Neural cell (in vitro differentiated cells): ENCODE measurements at regions not wholly inside any gene's neighbourhood (a gene's known extent, or its start where the extent isn't known, plus 50 kb on each side); places are given as distances from the start of the nearest gene placed in this dataset.

Experiments used
- H2AFZ ChIP-seq: fragments of 200-600, 300-800 bp; sonication (generic), shearing (Covaris generic); 2 replicates; pipeline ENCODE4 v1.6.0; 2014; ENCODE audit warnings: low read depth, mild to moderate bottlenecking, antibody characterized with exemption, low read length, moderate library complexity
- H3F3A ChIP-seq: fragments of 200-600 bp; shearing (Covaris generic); 2 replicates; pipeline ENCODE4 v1.6.1; 2016; ENCODE audit warnings: mild to moderate bottlenecking, moderate library complexity, mixed read lengths, antibody characterized with exemption, low read length; ENCODE audit not compliant: insufficient read depth, poor library complexity, severe bottlenecking
- H3K27ac ChIP-seq: fragments of 200-600, 300-800 bp; sonication (generic), shearing (Covaris generic); 2 replicates; pipeline ENCODE4 v1.5.1; 2014; ENCODE audit warnings: mild to moderate bottlenecking, low read length, moderate library complexity
- H3K27me3 ChIP-seq: fragments of 300-800, 200-600 bp; sonication (generic), shearing (Covaris generic); 2 replicates; pipeline ENCODE4 v1.6.0; 2014; ENCODE audit warnings: mild to moderate bottlenecking, low read depth, low read length, moderate library complexity; ENCODE audit not compliant: insufficient read depth
- H3K36me3 ChIP-seq: fragments of 300-800, 200-600 bp; sonication (generic), shearing (Covaris generic); 2 replicates; pipeline ENCODE4 v1.5.1; 2014; ENCODE audit warnings: mild to moderate bottlenecking, antibody characterized with exemption, low read length, moderate library complexity; ENCODE audit not compliant: insufficient read depth
- H3K4me2 ChIP-seq: fragments of 300-800, 200-600 bp; sonication (generic), shearing (Covaris generic); 2 replicates; pipeline ENCODE4 v1.6.0; 2014; ENCODE audit warnings: mild to moderate bottlenecking, low read length
- H3K4me3 ChIP-seq: fragments of 300-800, 200-600 bp; sonication (generic), shearing (Covaris generic); 2 replicates; pipeline ENCODE4 v1.5.1; 2014; ENCODE audit warnings: mild to moderate bottlenecking, low read length, moderate library complexity
- H3K79me2 ChIP-seq: fragments of 200-600 bp; shearing (Covaris generic); replicated peaks from 2 replicates; pipeline ENCODE4 v1.6.0; 2014; ENCODE audit warnings: mild to moderate bottlenecking, low read length, moderate library complexity; ENCODE audit not compliant: insufficient read depth
- H3K9ac ChIP-seq: fragments of 300-800, 200-600 bp; sonication (generic), shearing (Covaris generic); 2 replicates; pipeline ENCODE4 v1.6.1; 2016; ENCODE audit warnings: mild to moderate bottlenecking, low read length, mixed read lengths
- H3K9me2 ChIP-seq: fragments of 200-600 bp; shearing (Covaris generic); 2 replicates; pipeline ENCODE4 v1.6.1; 2016; ENCODE audit warnings: mild to moderate bottlenecking, low read length, mixed read lengths; ENCODE audit not compliant: insufficient read depth
- H3K9me3 ChIP-seq: fragments of 200-600, 300-800 bp; sonication (generic), shearing (Covaris generic); 2 replicates; pipeline ENCODE4 v1.6.1; 2016; ENCODE audit warnings: mild to moderate bottlenecking, mixed run types, low read length, moderate library complexity, mixed read lengths
- H4K20me1 ChIP-seq: fragments of 200-600 bp; shearing (Covaris generic); 2 replicates; pipeline ENCODE4 v1.6.1; 2016; ENCODE audit warnings: mild to moderate bottlenecking, mixed run types; ENCODE audit not compliant: insufficient read depth
- EP300 ChIP-seq: fragments of 450-650 bp; conservative IDR thresholded peaks from 2 replicates; pipeline ENCODE4 v1.6.1; 2014; ENCODE audit warnings: antibody characterized with exemption, mild to moderate bottlenecking, moderate library complexity; ENCODE audit not compliant: poor library complexity, severe bottlenecking
- EZH2 ChIP-seq: fragments of 200-600, 300-800 bp; shearing (Covaris generic), sonication (generic); IDR thresholded peaks from 2 replicates; pipeline ENCODE4 v1.6.1; 2014; ENCODE audit warnings: antibody characterized with exemption, low read length, borderline replicate concordance, mild to moderate bottlenecking; ENCODE audit not compliant: insufficient read depth, poor library complexity, severe bottlenecking
- MXI1 ChIP-seq: fragments of 450-650 bp; conservative IDR thresholded peaks from 2 replicates; pipeline ENCODE4 v1.6.1; 2014; ENCODE audit warnings: antibody characterized with exemption, mild to moderate bottlenecking; ENCODE audit not compliant: poor library complexity, severe bottlenecking
- POLR2AphosphoS5 ChIP-seq: IDR thresholded peaks from 2 replicates; pipeline ENCODE4 v1.6.1; 2012
- RAD21 ChIP-seq: fragments of 450-650 bp; conservative IDR thresholded peaks from 2 replicates; pipeline ENCODE4 v1.6.1; 2014; ENCODE audit warnings: antibody characterized with exemption, mild to moderate bottlenecking, moderate library complexity
- SMC3 ChIP-seq: fragments of 450-650 bp; conservative IDR thresholded peaks from 2 replicates; pipeline ENCODE4 v1.6.1; 2014; ENCODE audit warnings: antibody characterized with exemption, mild to moderate bottlenecking, moderate library complexity; ENCODE audit not compliant: poor library complexity
- TAF1 ChIP-seq: IDR thresholded peaks from 2 replicates; pipeline ENCODE4 v1.6.1; 2012; ENCODE audit warnings: low read depth
- TF ChIP-seq, protein P1 (sequence below): IDR thresholded peaks from 2 replicates; pipeline ENCODE4 v1.6.1; 2012; ENCODE audit warnings: borderline replicate concordance
- TF ChIP-seq, protein P2 (sequence below): fragments of 450-650 bp; IDR thresholded peaks from 2 replicates; pipeline ENCODE4 v1.5.1; 2014; ENCODE audit warnings: antibody characterized with exemption, mild to moderate bottlenecking, moderate library complexity; ENCODE audit not compliant: poor library complexity, severe bottlenecking

DNA sequence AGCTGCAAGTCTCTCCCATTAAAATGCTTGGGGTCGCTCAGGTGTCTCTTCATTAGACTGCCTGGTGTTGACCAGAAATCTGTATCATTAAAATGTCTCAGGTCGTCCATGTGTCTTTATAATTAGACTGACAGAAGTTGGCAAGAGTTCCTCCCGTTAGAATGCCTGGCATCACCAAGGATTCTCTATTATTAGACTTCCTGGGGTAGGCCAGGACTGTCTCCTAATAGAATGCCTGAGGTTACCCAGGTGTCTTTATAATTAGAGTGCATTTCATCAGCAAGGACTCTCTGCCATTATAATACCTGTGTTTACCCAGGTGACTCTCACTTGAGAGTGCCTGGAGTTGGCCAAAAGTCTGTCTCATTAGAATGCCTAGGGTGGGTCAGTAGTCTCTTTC lies 1537.2 kb downstream of the UQCRFS1 start:
- no peaks in the 10 kb centered on the region for H3K36me3 ChIP-seq
- no peaks in the 10 kb centered on the region for H3K79me2 ChIP-seq
- no peaks in the 10 kb centered on the region for H3K9me3 ChIP-seq
- TF ChIP-seq, protein P1, sequence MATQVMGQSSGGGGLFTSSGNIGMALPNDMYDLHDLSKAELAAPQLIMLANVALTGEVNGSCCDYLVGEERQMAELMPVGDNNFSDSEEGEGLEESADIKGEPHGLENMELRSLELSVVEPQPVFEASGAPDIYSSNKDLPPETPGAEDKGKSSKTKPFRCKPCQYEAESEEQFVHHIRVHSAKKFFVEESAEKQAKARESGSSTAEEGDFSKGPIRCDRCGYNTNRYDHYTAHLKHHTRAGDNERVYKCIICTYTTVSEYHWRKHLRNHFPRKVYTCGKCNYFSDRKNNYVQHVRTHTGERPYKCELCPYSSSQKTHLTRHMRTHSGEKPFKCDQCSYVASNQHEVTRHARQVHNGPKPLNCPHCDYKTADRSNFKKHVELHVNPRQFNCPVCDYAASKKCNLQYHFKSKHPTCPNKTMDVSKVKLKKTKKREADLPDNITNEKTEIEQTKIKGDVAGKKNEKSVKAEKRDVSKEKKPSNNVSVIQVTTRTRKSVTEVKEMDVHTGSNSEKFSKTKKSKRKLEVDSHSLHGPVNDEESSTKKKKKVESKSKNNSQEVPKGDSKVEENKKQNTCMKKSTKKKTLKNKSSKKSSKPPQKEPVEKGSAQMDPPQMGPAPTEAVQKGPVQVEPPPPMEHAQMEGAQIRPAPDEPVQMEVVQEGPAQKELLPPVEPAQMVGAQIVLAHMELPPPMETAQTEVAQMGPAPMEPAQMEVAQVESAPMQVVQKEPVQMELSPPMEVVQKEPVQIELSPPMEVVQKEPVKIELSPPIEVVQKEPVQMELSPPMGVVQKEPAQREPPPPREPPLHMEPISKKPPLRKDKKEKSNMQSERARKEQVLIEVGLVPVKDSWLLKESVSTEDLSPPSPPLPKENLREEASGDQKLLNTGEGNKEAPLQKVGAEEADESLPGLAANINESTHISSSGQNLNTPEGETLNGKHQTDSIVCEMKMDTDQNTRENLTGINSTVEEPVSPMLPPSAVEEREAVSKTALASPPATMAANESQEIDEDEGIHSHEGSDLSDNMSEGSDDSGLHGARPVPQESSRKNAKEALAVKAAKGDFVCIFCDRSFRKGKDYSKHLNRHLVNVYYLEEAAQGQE, result no peak
- TF ChIP-seq POLR2AphosphoS5 (no peak), MXI1 (no peak), RAD21 (no peak), EP300 (no peak), SMC3 (no peak), EZH2 (no peak), TAF1 (no peak)
- TF ChIP-seq, protein P2, sequence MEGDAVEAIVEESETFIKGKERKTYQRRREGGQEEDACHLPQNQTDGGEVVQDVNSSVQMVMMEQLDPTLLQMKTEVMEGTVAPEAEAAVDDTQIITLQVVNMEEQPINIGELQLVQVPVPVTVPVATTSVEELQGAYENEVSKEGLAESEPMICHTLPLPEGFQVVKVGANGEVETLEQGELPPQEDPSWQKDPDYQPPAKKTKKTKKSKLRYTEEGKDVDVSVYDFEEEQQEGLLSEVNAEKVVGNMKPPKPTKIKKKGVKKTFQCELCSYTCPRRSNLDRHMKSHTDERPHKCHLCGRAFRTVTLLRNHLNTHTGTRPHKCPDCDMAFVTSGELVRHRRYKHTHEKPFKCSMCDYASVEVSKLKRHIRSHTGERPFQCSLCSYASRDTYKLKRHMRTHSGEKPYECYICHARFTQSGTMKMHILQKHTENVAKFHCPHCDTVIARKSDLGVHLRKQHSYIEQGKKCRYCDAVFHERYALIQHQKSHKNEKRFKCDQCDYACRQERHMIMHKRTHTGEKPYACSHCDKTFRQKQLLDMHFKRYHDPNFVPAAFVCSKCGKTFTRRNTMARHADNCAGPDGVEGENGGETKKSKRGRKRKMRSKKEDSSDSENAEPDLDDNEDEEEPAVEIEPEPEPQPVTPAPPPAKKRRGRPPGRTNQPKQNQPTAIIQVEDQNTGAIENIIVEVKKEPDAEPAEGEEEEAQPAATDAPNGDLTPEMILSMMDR, result no peak
- H3F3A ChIP-seq, result no peaks in the 10 kb centered on the region
- no peak overlapping the region for H3K4me2 ChIP-seq
- H3K9me2 ChIP-seq, result no peaks in the 10 kb centered on the region
- no peak overlapping the region for H2AFZ ChIP-seq
- no peaks in the 10 kb centered on the region for H4K20me1 ChIP-seq
- H3K9ac ChIP-seq, result no peak overlapping the region
- no peak overlapping the region for H3K4me3 ChIP-seq
- no peak overlapping the region for H3K27ac ChIP-seq
- H3K27me3 ChIP-seq, result no peaks in the 10 kb centered on the region

DNA sequence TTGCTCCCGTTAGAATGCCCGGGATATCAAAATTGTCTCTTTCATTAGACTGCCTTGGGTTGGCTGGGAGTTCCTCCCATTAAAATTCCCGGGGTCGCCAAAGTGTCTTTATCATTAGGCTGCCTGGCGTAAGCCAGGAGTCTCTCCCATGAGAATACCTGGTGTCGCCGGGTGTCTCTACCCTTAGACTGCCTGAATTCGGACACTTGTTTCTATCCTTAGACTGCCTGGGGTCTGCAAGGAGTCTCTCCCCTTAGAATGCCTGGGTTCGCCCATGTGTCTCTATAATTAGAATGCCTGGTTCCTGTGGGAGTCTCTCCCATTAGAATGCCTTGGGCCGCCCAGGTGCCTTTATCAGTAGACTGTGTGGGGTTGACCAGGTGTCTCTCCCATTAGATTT lies 1538.2 kb downstream of the UQCRFS1 start:
- H3K4me2 ChIP-seq, result no peak overlapping the region
- no peaks in the 10 kb centered on the region for H3K79me2 ChIP-seq
- H3K4me3 ChIP-seq, result no peak overlapping the region
- H3K9me3 ChIP-seq, result no peaks in the 10 kb centered on the region
- H3K36me3 ChIP-seq, result no peaks in the 10 kb centered on the region
- H3K27ac ChIP-seq, result no peak overlapping the region
- H4K20me1 ChIP-seq, result no peaks in the 10 kb centered on the region
- H3K27me3 ChIP-seq, result no peaks in the 10 kb centered on the region
- no peaks in the 10 kb centered on the region for H3K9me2 ChIP-seq
- no peaks in the 10 kb centered on the region for H3F3A ChIP-seq
- H2AFZ ChIP-seq, result no peak overlapping the region
- TF ChIP-seq, protein P2, result no peak
- H3K9ac ChIP-seq, result no peak overlapping the region
